PC-3 (cell line): ENCODE measurements at regions not wholly inside any gene's neighbourhood (a gene's known extent, or its start where the extent isn't known, plus 50 kb on each side); places are given as distances from the start of the nearest gene placed in this dataset.

ENCODE experiments used
- EZH2 ChIP-seq: fragments of 300-600 bp; sonication (generic); IDR thresholded peaks from one replicate; pipeline ENCODE4 v1.6.1; 2017; ENCODE audit warnings: antibody characterized with exemption, mild to moderate bottlenecking, low read length; ENCODE audit not compliant: unreplicated experiment
- TF ChIP-seq, protein P1 (sequence below): fragments of 300-600 bp; sonication (generic); conservative IDR thresholded peaks from 2 replicates; pipeline ENCODE4 v1.5.1; 2017; ENCODE audit warnings: antibody characterized with exemption, low read depth, mild to moderate bottlenecking, low read length

DNA sequence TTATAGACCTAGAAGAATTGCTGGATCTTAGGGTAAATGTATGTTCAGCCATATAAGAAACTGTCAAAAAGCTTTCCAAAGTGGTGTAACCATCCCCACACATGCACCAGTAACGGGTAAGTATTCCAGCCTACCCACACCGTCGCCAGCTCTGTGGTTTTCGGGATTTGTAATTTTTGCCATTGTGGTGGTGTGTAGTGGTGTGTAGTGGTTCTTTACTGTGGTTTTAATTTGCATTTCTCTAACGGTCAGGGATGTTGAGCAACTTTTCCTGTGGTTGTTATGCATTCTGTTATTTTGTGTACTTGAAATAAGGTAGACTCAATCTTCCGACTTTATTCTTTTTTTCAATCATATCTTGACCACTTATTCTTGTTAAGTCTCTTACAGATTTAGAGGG is 342.4 kb upstream of the AJAP1 start:
- TF ChIP-seq, protein P1, sequence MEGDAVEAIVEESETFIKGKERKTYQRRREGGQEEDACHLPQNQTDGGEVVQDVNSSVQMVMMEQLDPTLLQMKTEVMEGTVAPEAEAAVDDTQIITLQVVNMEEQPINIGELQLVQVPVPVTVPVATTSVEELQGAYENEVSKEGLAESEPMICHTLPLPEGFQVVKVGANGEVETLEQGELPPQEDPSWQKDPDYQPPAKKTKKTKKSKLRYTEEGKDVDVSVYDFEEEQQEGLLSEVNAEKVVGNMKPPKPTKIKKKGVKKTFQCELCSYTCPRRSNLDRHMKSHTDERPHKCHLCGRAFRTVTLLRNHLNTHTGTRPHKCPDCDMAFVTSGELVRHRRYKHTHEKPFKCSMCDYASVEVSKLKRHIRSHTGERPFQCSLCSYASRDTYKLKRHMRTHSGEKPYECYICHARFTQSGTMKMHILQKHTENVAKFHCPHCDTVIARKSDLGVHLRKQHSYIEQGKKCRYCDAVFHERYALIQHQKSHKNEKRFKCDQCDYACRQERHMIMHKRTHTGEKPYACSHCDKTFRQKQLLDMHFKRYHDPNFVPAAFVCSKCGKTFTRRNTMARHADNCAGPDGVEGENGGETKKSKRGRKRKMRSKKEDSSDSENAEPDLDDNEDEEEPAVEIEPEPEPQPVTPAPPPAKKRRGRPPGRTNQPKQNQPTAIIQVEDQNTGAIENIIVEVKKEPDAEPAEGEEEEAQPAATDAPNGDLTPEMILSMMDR, result no peak
- TF ChIP-seq EZH2, result no peak
